ENCODE measurements at regions not wholly inside any gene's neighbourhood (a gene's known extent, or its start where the extent isn't known, plus 50 kb on each side); places are given as distances from the start of the nearest gene placed in this dataset.

- H3K9me3 ChIP-seq (ENCODE audit: control insufficient read depth, insufficient read depth, low read depth, low read length) = no peaks in the 10 kb centered on the region
- no peaks in the 10 kb centered on the region for H3K4me1 ChIP-seq (ENCODE audit: control insufficient read depth, extremely low read depth, insufficient read depth, low read length)
- H3K27ac ChIP-seq (ENCODE audit: insufficient read depth, low read length) = no peak overlapping the region
- no peak for TF ChIP-seq CTCF (conservative IDR thresholded peaks at IDR 0.05 in 1 of 2, IDR thresholded peaks at IDR 0.05 in 1 of 2; ENCODE audit: low read depth in 1 of 2, low read length in 2 of 2)
- TF ChIP-seq EZH2 (IDR thresholded peaks at IDR 0.05; ENCODE audit: low read length, missing control alignments) = no peak
- H3K9ac ChIP-seq (ENCODE audit: insufficient read depth, low read length) = no peak overlapping the region
- H3K27me3 ChIP-seq (ENCODE audit: control insufficient read depth, insufficient read depth, low read length) = no peaks in the 10 kb centered on the region
- H3K4me3 ChIP-seq (replicated peaks in 1 of 4; ENCODE audit: control extremely low read depth in 1 of 4, insufficient read depth in 1 of 4, low read depth in 3 of 4, low read length in 4 of 4) = no peak overlapping the region
- DNase-seq (ENCODE audit: low read depth in 2 of 2) = no peak
- H4K20me1 ChIP-seq (ENCODE audit: control insufficient read depth, extremely low read depth, insufficient read depth, low read length) = no peaks in the 10 kb centered on the region
- no peaks in the 10 kb centered on the region for H3K36me3 ChIP-seq (ENCODE audit: control insufficient read depth, insufficient read depth, low read length)
- H3K4me2 ChIP-seq (ENCODE audit: extremely low read depth, insufficient read depth, low read length) = no peak overlapping the region
- H3K79me2 ChIP-seq (ENCODE audit: control insufficient read depth, insufficient read depth, low read length) = no peaks in the 10 kb centered on the region
- H2AFZ ChIP-seq (ENCODE audit: low read length) = no peak overlapping the region
These were observed 415.4 kb downstream of the DNAJB9 start for GRCh38 chr7:108985037-108985436.

GRCh38 chr7:108989319-108989718, 419.6 kb downstream of the DNAJB9 start:
- no peak overlapping the region for H3K4me3 ChIP-seq (replicated peaks in 1 of 4; ENCODE audit: control extremely low read depth in 1 of 4, insufficient read depth in 1 of 4, low read depth in 3 of 4, low read length in 4 of 4)
- H3K27me3 ChIP-seq (ENCODE audit: control insufficient read depth, insufficient read depth, low read length) = no peaks in the 10 kb centered on the region
- H3K4me1 ChIP-seq (ENCODE audit: control insufficient read depth, extremely low read depth, insufficient read depth, low read length) = no peaks in the 10 kb centered on the region
- no peaks in the 10 kb centered on the region for H3K79me2 ChIP-seq (ENCODE audit: control insufficient read depth, insufficient read depth, low read length)
- H3K9ac ChIP-seq (ENCODE audit: insufficient read depth, low read length) = no peak overlapping the region
- no peaks in the 10 kb centered on the region for H3K9me3 ChIP-seq (ENCODE audit: control insufficient read depth, insufficient read depth, low read depth, low read length)
- H2AFZ ChIP-seq (ENCODE audit: low read length) = no peak overlapping the region
- no peaks in the 10 kb centered on the region for H4K20me1 ChIP-seq (ENCODE audit: control insufficient read depth, extremely low read depth, insufficient read depth, low read length)
- no peak for TF ChIP-seq EZH2 (IDR thresholded peaks at IDR 0.05; ENCODE audit: low read length, missing control alignments)
- no peak for TF ChIP-seq CTCF (conservative IDR thresholded peaks at IDR 0.05 in 1 of 2, IDR thresholded peaks at IDR 0.05 in 1 of 2; ENCODE audit: low read depth in 1 of 2, low read length in 2 of 2)
- no peak for DNase-seq (ENCODE audit: low read depth in 2 of 2)
- no peaks in the 10 kb centered on the region for H3K36me3 ChIP-seq (ENCODE audit: control insufficient read depth, insufficient read depth, low read length)
- H3K4me2 ChIP-seq (ENCODE audit: extremely low read depth, insufficient read depth, low read length) = no peak overlapping the region
- H3K27ac ChIP-seq (ENCODE audit: insufficient read depth, low read length) = no peak overlapping the region

- H4K20me1 ChIP-seq (ENCODE audit: control insufficient read depth, extremely low read depth, insufficient read depth, low read length) = no peaks in the 10 kb centered on the region
- no peak overlapping the region for H3K27ac ChIP-seq (ENCODE audit: insufficient read depth, low read length)
- H3K36me3 ChIP-seq (ENCODE audit: control insufficient read depth, insufficient read depth, low read length) = no peaks in the 10 kb centered on the region
- no peaks in the 10 kb centered on the region for H3K4me1 ChIP-seq (ENCODE audit: control insufficient read depth, extremely low read depth, insufficient read depth, low read length)
- H3K4me3 ChIP-seq (replicated peaks in 1 of 4; ENCODE audit: control extremely low read depth in 1 of 4, insufficient read depth in 1 of 4, low read depth in 3 of 4, low read length in 4 of 4) = no peak overlapping the region
- no peaks in the 10 kb centered on the region for H3K9me3 ChIP-seq (ENCODE audit: control insufficient read depth, insufficient read depth, low read depth, low read length)
- H3K79me2 ChIP-seq (ENCODE audit: control insufficient read depth, insufficient read depth, low read length) = no peaks in the 10 kb centered on the region
- TF ChIP-seq CTCF (conservative IDR thresholded peaks at IDR 0.05 in 1 of 2, IDR thresholded peaks at IDR 0.05 in 1 of 2; ENCODE audit: low read depth in 1 of 2, low read length in 2 of 2) (no peak), EZH2 (IDR thresholded peaks at IDR 0.05; ENCODE audit: low read length, missing control alignments) (no peak)
- no peak overlapping the region for H3K4me2 ChIP-seq (ENCODE audit: extremely low read depth, insufficient read depth, low read length)
- no peaks in the 10 kb centered on the region for H3K27me3 ChIP-seq (ENCODE audit: control insufficient read depth, insufficient read depth, low read length)
- no peak for DNase-seq (ENCODE audit: low read depth in 2 of 2)
- no peak overlapping the region for H2AFZ ChIP-seq (ENCODE audit: low read length)
- no peak overlapping the region for H3K9ac ChIP-seq (ENCODE audit: insufficient read depth, low read length)
These were observed 427.8 kb downstream of the DNAJB9 start for GRCh38 chr7:108997480-108997879.

Measured in fibroblast of lung (primary cell).